HG03442 (cell line): ENCODE measurements at regions not wholly inside any gene's neighbourhood (a gene's known extent, or its start where the extent isn't known, plus 50 kb on each side); places are given as distances from the start of the nearest gene placed in this dataset.
"Not testable (repeated sequence)": the region's sequence is repeated elsewhere in the genome, so short reads cannot be mapped to it uniquely, and the experiment has no call there.

Experiments
- ATAC-seq: cut with Tn5 transposase; IDR thresholded peaks from one replicate; pipeline ENCODE4 v1.9.1; 2021; ENCODE audit warnings: mild to moderate bottlenecking, moderate library complexity; ENCODE audit not compliant: unreplicated experiment

- ATAC-seq = not testable (repeated sequence)
These were observed 274.9 kb upstream of the USP25 start for GRCh38 chr21:15454931-15455330.

GRCh38 chr21:15455819-15456462, 273.8 kb upstream of the USP25 start:
- no peak for ATAC-seq

GRCh38 chr21:15457965-15458364, 271.8 kb upstream of the USP25 start:
- no peak for ATAC-seq

- no peak for ATAC-seq
These were observed 267.7 kb upstream of the USP25 start for GRCh38 chr21:15462092-15462491.

GRCh38 chr21:15466329-15466728, 263.5 kb upstream of the USP25 start:
- no peak for ATAC-seq

GRCh38 chr21:15468368-15468767, 261.4 kb upstream of the USP25 start:
- no peak for ATAC-seq

GRCh38 chr21:15472108-15473040, 257.4 kb upstream of the USP25 start:
- ATAC-seq = no peak

- not testable (repeated sequence) for ATAC-seq
These were observed 252.0 kb upstream of the USP25 start for GRCh38 chr21:15477773-15478172.

- ATAC-seq = no peak
These were observed 249.6 kb upstream of the USP25 start for GRCh38 chr21:15480160-15480559.

GRCh38 chr21:15483138-15483780, 246.5 kb upstream of the USP25 start:
- peak; percentile 100 for ATAC-seq

- ATAC-seq = no peak
These were observed 243.2 kb upstream of the USP25 start for GRCh38 chr21:15486460-15487195.

GRCh38 chr21:15487196-15487550, 242.6 kb upstream of the USP25 start:
- no peak for ATAC-seq

- no peak for ATAC-seq
These were observed 238.7 kb upstream of the USP25 start for GRCh38 chr21:15491100-15491499.

GRCh38 chr21:15493646-15494045, 236.1 kb upstream of the USP25 start:
- ATAC-seq = no peak

GRCh38 chr21:15494481-15494880, 235.3 kb upstream of the USP25 start:
- ATAC-seq = no peak

- ATAC-seq = no peak
These were observed 233.8 kb upstream of the USP25 start for GRCh38 chr21:15495965-15496364.

GRCh38 chr21:15496911-15497310, 232.9 kb upstream of the USP25 start:
- ATAC-seq = no peak

GRCh38 chr21:15498455-15498854, 231.3 kb upstream of the USP25 start:
- ATAC-seq = no peak

GRCh38 chr21:15506086-15506485, 223.7 kb upstream of the USP25 start:
- no peak for ATAC-seq

- ATAC-seq = no peak
These were observed 221.2 kb upstream of the USP25 start for GRCh38 chr21:15508554-15508953.
